IMR-90 (cell line): ENCODE measurements at regions not wholly inside any gene's neighbourhood (a gene's known extent, or its start where the extent isn't known, plus 50 kb on each side); places are given as distances from the start of the nearest gene placed in this dataset.

Source experiments
- BHLHE40 ChIP-seq: fragments of 150-350 bp; IDR thresholded peaks from 2 replicates; pipeline ENCODE4 v1.6.1; 2016; ENCODE audit warnings: mild to moderate bottlenecking, low read depth, low read length
- MAFK ChIP-seq: IDR thresholded peaks from 2 replicates; pipeline ENCODE4 v1.6.1; 2012; ENCODE audit warnings: low read depth, low read length, improper control_type of control experiment
- MAZ ChIP-seq: IDR thresholded peaks from 2 replicates; pipeline ENCODE4 v1.6.1; 2012; ENCODE audit warnings: low read depth, mild to moderate bottlenecking, low read length, improper control_type of control experiment, moderate library complexity, borderline replicate concordance
- MXI1 ChIP-seq: IDR thresholded peaks from 2 replicates; pipeline ENCODE4 v1.6.1; 2012; ENCODE audit warnings: low read depth, mild to moderate bottlenecking, low read length, moderate library complexity, borderline replicate concordance
- POLR2A ChIP-seq: IDR thresholded peaks from 2 replicates; pipeline ENCODE4 v1.6.1; 2012; ENCODE audit warnings: mild to moderate bottlenecking, low read depth, low read length
- RAD21 ChIP-seq: IDR thresholded peaks from 2 replicates; pipeline ENCODE4 v1.6.1; 2012; ENCODE audit warnings: low read length, improper control_type of control experiment
- RCOR1 ChIP-seq: IDR thresholded peaks from 2 replicates; pipeline ENCODE4 v1.6.1; 2012; ENCODE audit warnings: mild to moderate bottlenecking, low read length, improper control_type of control experiment; ENCODE audit not compliant: insufficient replicate concordance
- RFX5 ChIP-seq: IDR thresholded peaks from 2 replicates; pipeline ENCODE4 v1.8.0; 2012; ENCODE audit warnings: low read depth, mild to moderate bottlenecking, low read length, moderate library complexity
- SMC3 ChIP-seq: fragments of 150-350 bp; IDR thresholded peaks from 2 replicates; pipeline ENCODE4 v1.6.1; 2016; ENCODE audit warnings: low read depth, mild to moderate bottlenecking, antibody characterized with exemption, low read length, moderate library complexity
- USF2 ChIP-seq: fragments of 150-350 bp; IDR thresholded peaks from 2 replicates; pipeline ENCODE4 v1.6.1; 2017; ENCODE audit warnings: mild to moderate bottlenecking, antibody characterized with exemption, low read length, low read depth
- TF ChIP-seq, protein P1 (sequence below): conservative IDR thresholded peaks from 2 replicates; pipeline ENCODE4 v1.5.1; 2012; ENCODE audit warnings: mild to moderate bottlenecking, low read depth, low read length, improper control_type of control experiment
- TF ChIP-seq, protein P2 (sequence below): fragments of 150-350 bp; IDR thresholded peaks from 2 replicates; pipeline ENCODE4 v1.6.1; 2016; ENCODE audit warnings: low read depth, mild to moderate bottlenecking, low read length, moderate library complexity, borderline replicate concordance

GRCh38 chr3:117084739-117085270 lies 375.2 kb downstream of the TUSC7 start:
- TF ChIP-seq, protein P1, sequence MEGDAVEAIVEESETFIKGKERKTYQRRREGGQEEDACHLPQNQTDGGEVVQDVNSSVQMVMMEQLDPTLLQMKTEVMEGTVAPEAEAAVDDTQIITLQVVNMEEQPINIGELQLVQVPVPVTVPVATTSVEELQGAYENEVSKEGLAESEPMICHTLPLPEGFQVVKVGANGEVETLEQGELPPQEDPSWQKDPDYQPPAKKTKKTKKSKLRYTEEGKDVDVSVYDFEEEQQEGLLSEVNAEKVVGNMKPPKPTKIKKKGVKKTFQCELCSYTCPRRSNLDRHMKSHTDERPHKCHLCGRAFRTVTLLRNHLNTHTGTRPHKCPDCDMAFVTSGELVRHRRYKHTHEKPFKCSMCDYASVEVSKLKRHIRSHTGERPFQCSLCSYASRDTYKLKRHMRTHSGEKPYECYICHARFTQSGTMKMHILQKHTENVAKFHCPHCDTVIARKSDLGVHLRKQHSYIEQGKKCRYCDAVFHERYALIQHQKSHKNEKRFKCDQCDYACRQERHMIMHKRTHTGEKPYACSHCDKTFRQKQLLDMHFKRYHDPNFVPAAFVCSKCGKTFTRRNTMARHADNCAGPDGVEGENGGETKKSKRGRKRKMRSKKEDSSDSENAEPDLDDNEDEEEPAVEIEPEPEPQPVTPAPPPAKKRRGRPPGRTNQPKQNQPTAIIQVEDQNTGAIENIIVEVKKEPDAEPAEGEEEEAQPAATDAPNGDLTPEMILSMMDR, result no peak
- TF ChIP-seq SMC3 (no peak), POLR2A (no peak), RAD21 (no peak), USF2 (no peak), RFX5 (no peak), BHLHE40 (no peak), MXI1 (no peak), RCOR1 (no peak), MAFK (no peak), MAZ (no peak)
- TF ChIP-seq, protein P2, sequence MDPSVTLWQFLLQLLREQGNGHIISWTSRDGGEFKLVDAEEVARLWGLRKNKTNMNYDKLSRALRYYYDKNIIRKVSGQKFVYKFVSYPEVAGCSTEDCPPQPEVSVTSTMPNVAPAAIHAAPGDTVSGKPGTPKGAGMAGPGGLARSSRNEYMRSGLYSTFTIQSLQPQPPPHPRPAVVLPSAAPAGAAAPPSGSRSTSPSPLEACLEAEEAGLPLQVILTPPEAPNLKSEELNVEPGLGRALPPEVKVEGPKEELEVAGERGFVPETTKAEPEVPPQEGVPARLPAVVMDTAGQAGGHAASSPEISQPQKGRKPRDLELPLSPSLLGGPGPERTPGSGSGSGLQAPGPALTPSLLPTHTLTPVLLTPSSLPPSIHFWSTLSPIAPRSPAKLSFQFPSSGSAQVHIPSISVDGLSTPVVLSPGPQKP, result no peak
